GM03348 (cell line): ENCODE measurements at regions not wholly inside any gene's neighbourhood (a gene's known extent, or its start where the extent isn't known, plus 50 kb on each side); places are given as distances from the start of the nearest gene placed in this dataset.
"Not testable (repeated sequence)": the region's sequence is repeated elsewhere in the genome, so short reads cannot be mapped to it uniquely, and the experiment has no call there.

Experiments
- DNase-seq: peaks from one replicate; pipeline ENCODE4 v3.0.0; 2012; ENCODE audit warnings: low spot score

DNA sequence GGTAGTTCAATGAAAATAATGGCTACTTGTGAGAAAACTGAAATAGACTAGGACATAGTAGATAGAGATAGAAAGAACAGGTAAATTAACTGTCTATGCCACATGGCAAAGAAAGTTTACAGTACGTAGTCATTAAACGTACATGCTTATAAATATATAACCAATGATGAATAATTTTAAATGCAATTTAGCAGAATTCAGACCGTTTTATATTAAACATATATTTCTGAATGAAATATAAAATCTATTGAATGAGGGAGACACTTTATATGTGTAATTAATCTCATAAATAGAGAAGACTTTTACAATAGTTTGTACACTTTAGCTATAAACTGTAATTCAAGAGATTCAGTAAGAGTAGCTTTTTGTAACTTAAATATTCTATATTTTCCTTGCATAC is 124.4 kb upstream of the VPREB1 start:
- no peak for DNase-seq

DNA sequence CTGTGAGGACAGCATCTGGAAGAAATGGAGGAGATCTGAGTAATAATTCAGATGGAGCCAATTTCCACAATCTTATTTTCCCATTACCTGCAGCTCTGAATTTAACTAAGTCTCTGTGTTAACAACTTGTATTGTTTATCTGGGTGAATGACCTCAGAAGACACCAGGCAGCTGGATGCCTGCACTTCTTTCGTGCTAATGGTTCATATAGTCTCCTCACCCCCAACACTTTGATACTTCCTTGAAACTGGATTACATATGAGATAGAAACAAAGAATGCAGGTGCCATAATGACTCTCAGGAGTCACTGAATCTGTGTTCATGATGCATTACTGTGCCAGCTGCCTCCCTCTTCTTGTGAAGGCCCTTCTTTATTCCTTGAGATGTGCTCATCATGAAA is 125.6 kb upstream of the VPREB1 start:
- no peak for DNase-seq

DNA sequence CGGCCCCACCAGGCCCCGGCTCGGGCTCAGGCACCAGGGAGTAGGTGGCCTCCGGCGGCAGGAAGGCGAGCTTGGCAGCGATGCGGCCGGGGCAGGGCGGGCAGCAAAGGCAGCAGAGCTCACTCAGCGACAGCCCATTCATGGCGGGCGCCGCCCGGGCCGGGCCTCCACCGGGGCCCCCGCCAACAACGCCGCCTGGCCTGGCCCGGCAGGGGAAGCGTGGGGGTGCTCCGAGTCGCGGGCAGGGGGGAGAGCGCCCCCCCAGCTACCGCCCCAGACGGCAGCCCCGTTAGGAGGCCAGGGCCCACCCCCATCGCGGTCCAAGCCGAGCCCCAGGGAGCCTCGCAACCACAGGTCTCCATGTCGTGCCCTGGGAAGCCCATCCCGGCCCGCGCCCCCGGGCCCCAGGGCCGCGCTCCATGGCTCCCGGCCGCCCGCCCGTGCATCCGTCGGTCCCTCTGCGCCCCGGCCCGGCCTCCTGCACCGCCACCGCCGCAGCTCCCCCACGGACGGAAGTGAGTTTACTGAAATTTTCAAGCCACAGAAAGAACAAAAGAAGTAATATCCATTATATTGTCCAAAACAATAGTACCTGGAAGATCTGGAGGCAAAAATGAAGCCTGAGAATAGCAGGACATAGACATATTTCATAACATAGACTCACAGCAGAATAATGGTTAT is 126.6 kb upstream of the VPREB1 start:
- DNase-seq = not testable (repeated sequence)

DNA sequence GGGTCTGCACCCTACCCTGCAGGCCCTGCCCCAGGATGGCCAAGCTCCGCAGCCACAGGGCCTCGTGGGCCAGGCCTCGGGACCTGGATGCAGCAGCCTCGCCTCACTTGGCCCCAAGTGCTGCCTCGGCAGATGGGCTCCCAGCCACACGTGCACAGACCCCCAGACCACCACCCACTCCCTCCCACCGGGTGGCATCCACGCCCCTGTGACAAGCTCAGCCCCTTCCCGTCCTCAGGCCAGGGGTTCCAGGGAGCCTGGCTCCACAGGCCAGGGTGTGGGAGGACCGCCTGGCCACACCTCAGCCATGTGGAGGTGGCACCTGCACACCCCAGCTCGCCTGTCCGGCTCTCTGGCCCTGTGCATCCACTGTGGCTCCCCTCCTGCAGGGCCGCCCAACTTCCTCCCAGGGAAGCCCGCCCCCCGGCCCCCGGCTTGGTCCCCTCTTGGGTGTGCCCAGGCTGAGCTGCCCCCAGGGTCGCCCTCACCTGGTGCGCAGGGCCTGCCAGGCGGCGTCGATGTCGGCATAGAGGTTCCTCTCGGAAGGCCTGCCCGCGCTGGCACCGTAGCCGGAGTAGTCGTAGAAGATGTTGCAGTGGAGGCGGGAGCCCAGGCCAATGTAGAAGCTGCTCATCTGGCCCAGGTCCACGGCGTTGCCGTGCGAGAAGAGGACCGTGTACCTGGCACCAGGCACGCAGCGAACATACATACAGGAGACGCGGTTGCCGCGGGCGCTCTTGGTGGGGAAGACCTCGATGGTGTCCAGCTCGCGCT is 127.4 kb upstream of the VPREB1 start:
- not testable (repeated sequence) for DNase-seq

DNA sequence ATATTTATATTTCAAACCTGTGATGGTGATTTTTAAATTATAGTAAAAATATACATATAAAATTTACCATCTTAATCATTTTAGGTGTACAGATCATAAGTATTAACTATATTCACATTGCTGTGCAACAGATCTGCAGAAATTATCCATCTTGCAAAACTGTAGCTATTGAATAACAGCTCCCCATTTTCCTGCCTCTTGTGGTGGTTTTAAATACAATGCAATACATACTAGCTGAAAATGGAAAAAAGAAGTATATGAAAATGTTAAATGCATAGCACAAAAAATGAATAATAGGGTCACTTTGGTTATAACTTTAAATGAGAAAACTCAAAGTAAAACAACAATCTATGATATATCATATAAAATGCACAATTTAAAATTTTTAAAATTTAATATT is 130.9 kb upstream of the VPREB1 start:
- DNase-seq = no peak

DNA sequence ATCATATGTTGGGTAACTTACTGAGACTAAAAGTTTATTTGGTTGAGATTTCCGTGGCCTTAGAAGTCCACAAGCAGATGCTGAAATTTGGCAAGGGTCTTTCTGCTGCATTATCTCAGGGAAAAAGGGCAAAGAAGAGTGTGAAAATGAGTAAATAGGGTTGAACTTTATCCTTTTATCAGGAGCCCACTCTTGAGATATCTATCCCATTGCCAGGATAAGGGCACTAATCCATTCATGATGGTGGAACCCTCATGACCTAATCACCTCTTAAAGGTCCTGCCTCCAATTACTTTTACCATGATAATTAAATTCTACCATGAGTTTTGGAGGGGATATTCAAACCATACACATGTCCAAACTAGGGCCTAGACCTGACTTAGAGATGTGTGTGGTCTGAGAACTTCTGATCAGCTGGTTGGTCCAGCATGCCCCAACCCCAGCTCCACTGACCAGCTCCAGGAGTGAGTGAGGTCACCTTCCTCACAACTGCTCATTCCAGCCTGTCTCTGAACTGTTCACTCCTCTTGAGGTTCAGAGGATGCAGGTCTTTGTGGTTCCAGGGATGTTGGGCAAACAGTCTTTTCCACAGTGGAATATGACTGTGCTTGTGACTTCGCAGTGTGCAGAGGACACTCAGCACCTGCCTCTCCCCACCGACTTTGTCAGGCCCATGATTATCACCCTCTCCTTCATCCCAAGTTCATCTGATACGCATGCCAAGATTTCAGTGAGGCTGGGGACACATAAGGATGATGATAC is 130.1 kb upstream of the TOP3B start:
- no peak for DNase-seq

DNA sequence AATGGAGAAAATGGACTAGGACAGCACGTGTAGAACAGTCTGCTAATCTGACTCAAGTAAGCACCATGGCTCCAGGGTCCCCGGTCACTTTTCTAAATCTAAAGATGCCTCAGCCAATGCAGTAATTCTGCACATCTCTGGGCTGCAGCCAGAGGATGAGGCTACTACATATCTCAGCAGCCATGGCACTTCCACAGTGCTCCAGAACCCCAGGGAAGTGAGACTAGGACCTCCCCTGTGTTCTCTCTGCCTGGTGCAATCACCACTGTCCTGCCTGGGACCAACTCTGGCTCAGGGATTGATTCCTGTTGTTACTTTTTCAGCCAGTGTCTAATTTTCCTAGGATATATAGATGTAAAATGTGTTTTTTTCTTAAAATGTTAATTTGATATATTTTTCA is 129.4 kb upstream of the TOP3B start:
- no peak for DNase-seq

DNA sequence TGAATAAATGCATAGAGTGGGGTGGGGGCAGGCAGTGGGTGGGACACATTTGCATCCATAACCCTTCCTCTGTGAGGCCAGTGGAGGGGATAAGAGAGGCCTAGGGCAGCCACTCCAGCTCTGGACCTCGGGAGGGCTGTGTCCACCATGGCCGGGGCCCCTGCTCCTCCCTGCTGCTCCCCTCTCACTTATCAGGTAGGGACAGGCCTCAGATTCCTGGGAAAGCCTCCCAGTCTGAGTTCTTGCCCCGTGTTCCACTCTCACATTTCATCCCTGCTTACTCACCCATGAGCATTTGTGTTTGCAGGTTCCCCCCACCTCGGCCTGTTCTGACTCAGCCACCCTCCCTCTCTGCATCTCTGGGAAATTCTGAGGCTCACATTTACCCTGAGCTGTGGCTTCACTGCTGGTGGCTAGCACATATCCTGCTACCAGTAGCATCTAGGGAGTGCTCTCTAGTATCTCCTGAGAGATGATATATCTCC is 128.7 kb upstream of the TOP3B start:
- DNase-seq = peak; percentile 44

GRCh38 chr22:22110548-22111266 is 128.1 kb upstream of the TOP3B start:
- DNase-seq = peak; percentile 64

DNA sequence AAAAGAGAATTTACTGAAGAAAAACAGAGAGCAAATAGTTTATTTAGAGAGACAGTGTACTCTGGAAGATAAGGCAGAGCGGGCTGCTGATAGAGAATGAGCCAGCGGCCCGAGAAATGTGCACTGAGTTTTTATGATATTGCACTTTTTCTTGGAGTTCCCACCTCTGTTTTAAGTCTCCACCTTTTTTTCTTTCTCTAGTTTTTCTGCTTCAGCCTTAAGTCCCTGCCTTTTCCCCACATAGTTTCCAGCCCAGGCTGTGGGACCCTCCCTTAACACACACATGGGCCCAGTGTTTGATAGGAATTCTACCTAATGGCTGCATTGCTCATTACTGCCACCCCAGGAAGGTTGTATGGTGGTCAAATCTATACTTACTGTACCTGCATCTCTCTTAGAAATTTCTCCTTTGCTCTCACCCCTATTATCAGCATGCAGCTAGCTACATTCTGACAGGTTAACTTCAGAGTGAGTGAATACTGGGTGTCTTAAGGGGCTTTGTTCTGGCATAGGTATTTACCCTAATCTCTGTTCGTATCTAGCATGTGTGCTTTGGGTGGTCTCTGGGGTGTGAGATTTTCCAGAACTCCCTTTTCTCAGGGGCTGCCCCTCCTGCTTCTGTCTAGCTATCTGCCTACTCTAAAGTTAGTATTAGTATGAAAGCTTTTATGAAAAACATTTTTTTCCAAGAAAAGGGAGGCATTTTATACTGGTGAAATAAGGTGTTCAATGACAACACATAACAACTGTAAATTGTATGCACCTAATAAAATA is 127.3 kb upstream of the TOP3B start:
- no peak for DNase-seq

DNA sequence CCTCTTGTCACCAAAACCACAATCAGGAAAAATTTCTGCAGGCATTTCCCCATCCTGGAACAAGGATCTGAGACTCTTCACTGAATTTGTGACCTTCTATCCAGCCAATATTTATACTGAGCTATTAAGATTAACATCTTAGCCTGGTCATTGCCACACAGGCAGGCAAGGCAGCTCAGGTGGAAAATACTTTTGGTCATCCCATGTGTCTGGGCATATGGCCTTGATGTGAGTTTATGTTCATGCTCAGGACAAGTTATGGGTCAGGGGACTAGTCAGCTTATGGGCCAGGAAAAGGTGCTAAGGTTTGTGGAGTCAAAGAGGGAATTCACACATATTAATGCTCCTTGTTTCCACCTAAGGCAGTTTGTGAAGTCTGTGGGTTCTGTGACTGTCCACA is 124.3 kb upstream of the TOP3B start:
- DNase-seq = no peak

GRCh38 chr22:22105364-22105763 is 122.8 kb upstream of the TOP3B start:
- no peak for DNase-seq

- DNase-seq = no peak
These were observed 120.7 kb upstream of the TOP3B start for GRCh38 chr22:22103078-22103875.

- DNase-seq = no peak
These were observed 117.5 kb upstream of the TOP3B start for GRCh38 chr22:22099833-22100812.

GRCh38 chr22:22099194-22099486 is 116.6 kb upstream of the TOP3B start:
- no peak for DNase-seq

DNA sequence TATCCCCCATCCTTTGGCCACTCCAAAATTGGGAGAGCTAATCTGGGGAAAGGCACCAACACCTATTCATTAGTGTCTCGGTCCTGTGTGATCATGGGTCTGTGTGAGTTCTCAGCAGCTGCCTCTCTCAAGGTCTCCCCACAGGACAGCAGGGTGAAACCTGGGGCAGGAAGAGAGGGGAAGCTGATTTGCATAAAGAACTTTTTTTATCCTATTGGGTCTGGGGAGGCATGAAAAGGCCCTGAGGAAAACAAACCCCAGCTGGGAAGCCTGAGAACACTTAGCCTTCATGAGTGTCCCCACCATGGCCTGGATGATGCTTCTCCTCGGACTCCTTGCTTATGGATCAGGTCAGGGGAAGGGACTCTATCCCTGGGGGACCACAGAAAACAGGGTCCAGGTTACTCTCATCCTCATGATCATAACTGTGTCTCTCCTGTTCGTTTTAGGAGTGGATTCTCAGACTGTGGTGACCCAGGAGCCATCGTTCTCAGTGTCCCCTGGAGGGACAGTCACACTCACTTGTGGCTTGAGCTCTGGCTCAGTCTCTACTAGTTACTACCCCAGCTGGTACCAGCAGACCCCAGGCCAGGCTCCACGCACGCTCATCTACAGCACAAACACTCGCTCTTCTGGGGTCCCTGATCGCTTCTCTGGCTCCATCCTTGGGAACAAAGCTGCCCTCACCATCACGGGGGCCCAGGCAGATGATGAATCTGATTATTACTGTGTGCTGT is 116.0 kb upstream of the TOP3B start:
- DNase-seq = no peak

DNA sequence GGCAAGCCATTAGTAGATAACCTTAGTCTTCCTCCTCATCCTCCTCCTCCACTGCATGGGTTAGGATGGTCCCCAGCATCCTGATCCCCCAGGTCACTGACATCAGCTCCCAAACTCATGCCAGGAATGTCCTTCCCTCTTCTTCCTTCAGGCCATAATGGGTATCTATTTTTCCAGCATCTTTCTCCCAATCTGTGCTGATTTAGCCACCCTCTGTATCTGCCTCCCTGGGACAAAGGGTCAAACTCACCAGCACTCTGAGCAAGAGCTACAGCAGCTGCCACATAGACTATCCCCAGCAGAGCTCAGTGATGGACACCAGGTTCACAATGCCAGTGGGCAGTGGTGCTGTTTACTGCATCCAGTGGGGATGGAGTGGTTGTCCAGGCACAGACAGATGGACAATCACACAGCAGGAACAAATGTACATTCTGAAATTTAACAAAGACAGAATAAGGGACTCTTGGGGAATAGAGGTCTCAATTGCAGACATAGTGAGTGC is 115.2 kb upstream of the TOP3B start:
- DNase-seq = no peak

DNA sequence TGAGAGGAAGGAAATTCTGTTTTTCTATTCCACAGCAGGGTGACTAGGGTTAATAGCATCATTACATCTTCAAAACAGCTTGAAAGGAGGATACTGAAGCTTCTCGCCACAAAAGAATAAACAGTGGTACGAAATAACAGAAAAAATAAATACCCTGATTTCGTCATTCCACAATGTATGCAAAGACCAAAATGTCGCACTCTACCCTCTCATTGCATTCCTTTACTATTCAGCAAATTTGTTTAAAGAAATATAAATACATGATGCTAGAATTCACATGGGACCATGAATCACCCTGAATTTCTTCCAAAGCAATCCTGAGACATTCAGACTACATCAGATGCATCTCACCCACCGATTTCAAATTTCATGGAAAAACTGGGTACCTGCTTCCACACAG is 112.3 kb upstream of the TOP3B start:
- DNase-seq = no peak

DNA sequence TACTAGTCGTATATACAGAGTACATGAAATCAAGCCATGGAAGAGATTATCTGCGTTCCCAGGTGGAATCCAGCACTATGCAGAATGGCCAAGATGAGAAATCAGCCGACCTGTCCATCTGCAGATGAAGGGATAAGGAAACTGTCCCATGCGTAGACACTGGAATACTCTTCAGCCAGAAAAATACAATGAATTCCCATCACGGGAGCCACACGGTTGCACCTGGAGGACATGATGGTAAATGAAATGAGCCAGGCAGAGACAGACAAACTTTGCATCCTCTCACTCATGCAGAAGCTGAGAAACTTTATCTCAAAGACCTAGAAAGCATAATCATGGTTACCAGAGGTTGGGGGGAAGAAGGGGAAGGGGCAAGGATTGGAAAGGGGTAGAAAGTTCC is 111.9 kb upstream of the TOP3B start:
- no peak for DNase-seq
